ENCODE measurements at regions not wholly inside any gene's neighbourhood (a gene's known extent, or its start where the extent isn't known, plus 50 kb on each side); places are given as distances from the start of the nearest gene placed in this dataset.

GRCh38 chr14:97359341-97359740 is 562.2 kb downstream of the VRK1 start:
- no peaks in the 10 kb centered on the region for H3K27me3 ChIP-seq (ENCODE audit: control insufficient read depth, insufficient read depth, low read length)
- H3K36me3 ChIP-seq (ENCODE audit: control insufficient read depth in 2 of 3, insufficient read depth in 3 of 3, low read length in 3 of 3): no peaks in the 10 kb centered on the region
- no peak overlapping the region for H3K27ac ChIP-seq (ENCODE audit: low read depth in 2 of 2, low read length in 2 of 2)
- H3K9me3 ChIP-seq (ENCODE audit: control insufficient read depth in 2 of 3, insufficient read depth in 1 of 3, low read length in 3 of 3): no peaks in the 10 kb centered on the region
- TF ChIP-seq CTCF (IDR thresholded peaks at IDR 0.05; ENCODE audit: borderline replicate concordance, extremely low read depth, insufficient read depth): no peak
- H3K4me1 ChIP-seq (ENCODE audit: control insufficient read depth in 2 of 3, insufficient read depth in 2 of 3, low read depth in 1 of 3, low read length in 3 of 3): no peaks in the 10 kb centered on the region
- peak in 1 of 5 donors; percentile 37 for DNase-seq
- H3K4me3 ChIP-seq (ENCODE audit: low read length in 3 of 3): no peak overlapping the region
- FAIRE-seq: no peak
- H3K9ac ChIP-seq (ENCODE audit: low read length in 3 of 3): no peak overlapping the region
- intact Hi-C loops (cut with DNase I): no loop called here

- Histone ChIP-seq H3K36me3 (ENCODE audit: control insufficient read depth in 2 of 3, insufficient read depth in 3 of 3, low read length in 3 of 3) (no peaks in the 10 kb centered on the region), H3K27me3 (ENCODE audit: control insufficient read depth, insufficient read depth, low read length) (no peaks in the 10 kb centered on the region), H3K4me1 (ENCODE audit: control insufficient read depth in 2 of 3, insufficient read depth in 2 of 3, low read depth in 1 of 3, low read length in 3 of 3) (no peaks in the 10 kb centered on the region), H3K27ac (ENCODE audit: low read depth in 2 of 2, low read length in 2 of 2) (no peak overlapping the region), H3K4me3 (ENCODE audit: low read length in 3 of 3) (no peak overlapping the region), H3K9ac (ENCODE audit: low read length in 3 of 3) (no peak overlapping the region), H3K9me3 (ENCODE audit: control insufficient read depth in 2 of 3, insufficient read depth in 1 of 3, low read length in 3 of 3) (no peaks in the 10 kb centered on the region)
- DNase-seq: no peak
- FAIRE-seq: no peak
- intact Hi-C loops (cut with DNase I): no loop called here
- TF ChIP-seq CTCF (IDR thresholded peaks at IDR 0.05; ENCODE audit: borderline replicate concordance, extremely low read depth, insufficient read depth): no peak
Measured at GRCh38 chr14:97361181-97361580, 564.0 kb downstream of the VRK1 start.

GRCh38 chr14:97361958-97362357 is 564.8 kb downstream of the VRK1 start:
- Histone ChIP-seq H3K4me3 (ENCODE audit: low read length in 3 of 3) (no peak overlapping the region), H3K27ac (ENCODE audit: low read depth in 2 of 2, low read length in 2 of 2) (no peak overlapping the region), H3K36me3 (ENCODE audit: control insufficient read depth in 2 of 3, insufficient read depth in 3 of 3, low read length in 3 of 3) (no peaks in the 10 kb centered on the region), H3K4me1 (ENCODE audit: control insufficient read depth in 2 of 3, insufficient read depth in 2 of 3, low read depth in 1 of 3, low read length in 3 of 3) (no peaks in the 10 kb centered on the region), H3K9me3 (ENCODE audit: control insufficient read depth in 2 of 3, insufficient read depth in 1 of 3, low read length in 3 of 3) (no peaks in the 10 kb centered on the region), H3K27me3 (ENCODE audit: control insufficient read depth, insufficient read depth, low read length) (no peaks in the 10 kb centered on the region), H3K9ac (ENCODE audit: low read length in 3 of 3) (no peak overlapping the region)
- no peak for TF ChIP-seq CTCF (IDR thresholded peaks at IDR 0.05; ENCODE audit: borderline replicate concordance, extremely low read depth, insufficient read depth)
- no peak for FAIRE-seq
- intact Hi-C loops (cut with DNase I): no loop called here
- no peak for DNase-seq

GRCh38 chr14:97366400-97366799 is 569.2 kb downstream of the VRK1 start:
- H3K27me3 ChIP-seq (ENCODE audit: control insufficient read depth, insufficient read depth, low read length): no peaks in the 10 kb centered on the region
- DNase-seq: no peak
- no peak for TF ChIP-seq CTCF (IDR thresholded peaks at IDR 0.05; ENCODE audit: borderline replicate concordance, extremely low read depth, insufficient read depth)
- H3K9ac ChIP-seq (ENCODE audit: low read length in 3 of 3): no peak overlapping the region
- no peak for FAIRE-seq
- no peaks in the 10 kb centered on the region for H3K4me1 ChIP-seq (ENCODE audit: control insufficient read depth in 2 of 3, insufficient read depth in 2 of 3, low read depth in 1 of 3, low read length in 3 of 3)
- peaks cover 0 to 4% (median 0%) of the 10 kb centered on the region in 3 donors for H3K9me3 ChIP-seq (ENCODE audit: control insufficient read depth in 2 of 3, insufficient read depth in 1 of 3, low read length in 3 of 3)
- intact Hi-C loops (cut with DNase I): no loop called here
- no peaks in the 10 kb centered on the region for H3K36me3 ChIP-seq (ENCODE audit: control insufficient read depth in 2 of 3, insufficient read depth in 3 of 3, low read length in 3 of 3)
- H3K4me3 ChIP-seq (ENCODE audit: low read length in 3 of 3): no peak overlapping the region
- H3K27ac ChIP-seq (ENCODE audit: low read depth in 2 of 2, low read length in 2 of 2): no peak overlapping the region

All from kidney (tissue), 13 donors.